ENCODE measurements at regions not wholly inside any gene's neighbourhood (a gene's known extent, or its start where the extent isn't known, plus 50 kb on each side); places are given as distances from the start of the nearest gene placed in this dataset.

GRCh38 chr2:128969374-128969773, 650.7 kb upstream of the HS6ST1 start:
- TF ChIP-seq NAIF1 (CRISPR knock-in tag; IDR thresholded peaks at IDR 0.05; ENCODE audit: borderline replicate concordance) (no peak), BRCA1 (CRISPR knock-in tag; IDR thresholded peaks at IDR 0.05) (no peak), CTCF (CRISPR knock-in tag; IDR thresholded peaks at IDR 0.05) (no peak), CREB3 (CRISPR knock-in tag; IDR thresholded peaks at IDR 0.05) (no peak), BRF2 (CRISPR knock-in tag; IDR thresholded peaks at IDR 0.05) (no peak), HNRNPK (IDR thresholded peaks at IDR 0.05; ENCODE audit: low read depth, low read length, poor library complexity, severe bottlenecking) (no peak), TCF12 (IDR thresholded peaks at IDR 0.05) (no peak), TCF12 (CRISPR knock-in tag; IDR thresholded peaks at IDR 0.05) (no peak)
